Right ventricle myocardium inferior (tissue), 1 donor: ENCODE measurements at regions not wholly inside any gene's neighbourhood (a gene's known extent, or its start where the extent isn't known, plus 50 kb on each side); places are given as distances from the start of the nearest gene placed in this dataset.
"Not testable (repeated sequence)": the region's sequence is repeated elsewhere in the genome, so short reads cannot be mapped to it uniquely, and the experiment has no call there.

Experiments used
- ATAC-seq: fragments of 200-7000 bp; cut with Tn5 transposase; one replicate; pipeline ENCODE4 v1.9.1; 2020; ENCODE audit warnings: mild to moderate bottlenecking, moderate library complexity
- DNase-seq: peaks from one replicate; pipeline ENCODE4 v3.0.0; 2021; ENCODE audit errors: missing footprints
- intact Hi-C: fragments of 100-400 bp; cut with DNase I; formaldehyde crosslinking; loops from one replicate; pipeline ENCODE4 v1.11.0; 2022
- donor health status: DM: no; HTN: yes; CAD: no; lungs with severe emphysema.

DNA sequence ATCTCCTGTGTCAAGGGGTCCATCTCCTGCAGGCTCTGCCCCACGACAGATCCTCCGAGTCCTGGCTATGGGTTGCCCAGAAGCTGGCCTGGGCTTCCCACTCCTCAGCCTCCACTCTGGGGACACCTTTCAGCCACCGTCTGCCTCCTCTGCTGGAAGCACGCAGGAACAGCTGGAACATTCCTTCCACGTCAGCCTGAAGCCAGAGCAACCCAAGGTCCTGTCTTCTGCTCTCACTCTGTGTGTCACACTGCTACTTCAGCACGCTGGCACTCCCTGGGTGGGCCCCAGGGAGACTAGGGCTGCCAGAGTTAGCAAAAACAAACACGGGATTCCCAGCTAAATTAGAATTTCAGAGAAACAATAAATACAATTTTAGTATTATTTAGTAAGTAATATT, 148.8 kb downstream of the HRH4 start:
- DNase-seq (no peak), ATAC-seq (no peak)
- intact Hi-C loops, result no loop called here

DNA sequence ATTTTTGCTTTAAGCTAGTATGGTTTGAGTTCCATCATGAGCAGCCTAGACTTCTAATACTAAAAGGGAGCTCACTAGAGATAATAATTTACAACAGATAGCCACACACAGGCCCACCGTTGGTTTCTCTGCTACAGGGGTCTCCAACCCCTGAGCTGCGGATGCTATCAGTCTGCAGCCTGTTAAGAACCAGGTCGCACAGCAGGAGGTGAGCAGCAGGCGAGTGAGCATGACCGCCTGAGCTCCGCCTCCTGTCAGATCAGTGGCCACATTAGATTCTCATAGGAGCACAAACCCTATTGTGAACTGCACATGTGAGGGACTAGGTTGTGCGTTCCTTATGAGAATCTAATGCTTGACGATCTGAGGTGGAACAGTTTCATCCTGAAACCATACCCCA, 150.6 kb downstream of the HRH4 start:
- DNase-seq (no peak), ATAC-seq (no peak)
- intact Hi-C loops, result no loop called here

- no peak for DNase-seq
- intact Hi-C loops, result no loop called here
- ATAC-seq, result no peak
These were observed 153.6 kb downstream of the HRH4 start for GRCh38 chr18:24613896-24614640.

GRCh38 chr18:24616653-24617052, 156.2 kb downstream of the HRH4 start:
- ATAC-seq (no peak), DNase-seq (no peak)
- intact Hi-C loops, result no loop called here

- DNase-seq, intact Hi-C loops, ATAC-seq: not testable (repeated sequence)
These were observed 164.0 kb downstream of the HRH4 start for GRCh38 chr18:24624421-24624820.

DNA sequence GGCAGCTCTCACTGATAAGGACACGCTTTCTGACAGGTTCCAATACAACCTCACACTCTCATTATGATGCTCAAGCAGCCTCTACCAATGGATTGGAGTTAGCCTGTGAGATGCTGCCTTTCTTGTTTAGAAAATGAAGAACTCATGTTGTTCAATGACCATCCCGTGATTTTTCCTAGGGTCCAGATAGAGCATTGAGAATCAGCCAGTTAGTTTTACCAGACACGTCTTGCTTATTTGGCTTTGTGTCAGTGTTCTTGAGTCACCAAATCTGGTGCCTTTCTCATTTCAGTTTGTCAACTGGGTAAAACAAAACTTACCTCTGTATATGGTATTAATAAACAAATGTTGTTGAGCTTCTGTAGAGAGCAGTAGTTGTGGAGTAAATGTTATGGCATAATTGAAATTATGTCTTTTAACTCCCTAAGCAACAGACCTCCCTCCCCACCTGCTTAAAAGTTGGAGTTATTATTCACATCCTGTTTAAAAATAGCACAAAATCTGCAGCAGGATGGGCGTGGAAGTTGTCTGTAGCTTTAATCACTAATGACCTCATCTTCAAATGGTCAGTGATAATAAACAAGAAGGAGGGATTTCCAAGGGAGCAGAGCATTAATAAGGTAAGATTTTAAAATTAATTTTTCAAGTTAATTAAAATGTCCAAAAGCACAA, 167.3 kb downstream of the HRH4 start:
- ATAC-seq (peak; percentile 24), DNase-seq (no peak)

DNA sequence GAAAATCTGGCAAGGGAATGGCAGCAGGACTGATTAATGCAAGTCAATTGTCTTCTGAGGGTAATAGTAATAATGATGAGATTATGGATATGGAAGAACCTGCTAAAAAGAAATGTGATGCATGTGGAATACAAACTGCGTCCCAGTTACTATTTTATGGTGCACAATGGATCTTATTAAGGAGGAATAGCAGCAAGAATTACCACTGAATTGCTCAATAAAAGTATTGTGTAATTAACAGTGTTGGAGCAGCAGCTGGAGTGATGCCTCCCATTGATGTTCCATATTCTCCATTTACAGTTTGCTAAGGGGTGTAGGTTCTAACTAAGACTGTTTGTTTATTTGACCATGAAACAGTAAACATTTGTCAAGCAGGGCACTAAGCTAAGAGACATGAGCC, 167.9 kb downstream of the HRH4 start:
- ATAC-seq, result no peak

More for the DNA sequence above, 167.3 kb downstream of the HRH4 start:
- intact Hi-C loops, result no loop called here

GRCh38 chr18:24629921-24630320, 169.5 kb downstream of the HRH4 start:
- no peak for ATAC-seq
- intact Hi-C loops, result no loop called here

More for the DNA sequence above, 167.9 kb downstream of the HRH4 start:
- intact Hi-C loops, result no loop called here
- DNase-seq, result no peak

GRCh38 chr18:24630346-24630880, 170.0 kb downstream of the HRH4 start:
- DNase-seq (no peak), ATAC-seq (no peak)
- intact Hi-C loops, result no loop called here

More at GRCh38 chr18:24629921-24630320, 169.5 kb downstream of the HRH4 start:
- no peak for DNase-seq

DNA sequence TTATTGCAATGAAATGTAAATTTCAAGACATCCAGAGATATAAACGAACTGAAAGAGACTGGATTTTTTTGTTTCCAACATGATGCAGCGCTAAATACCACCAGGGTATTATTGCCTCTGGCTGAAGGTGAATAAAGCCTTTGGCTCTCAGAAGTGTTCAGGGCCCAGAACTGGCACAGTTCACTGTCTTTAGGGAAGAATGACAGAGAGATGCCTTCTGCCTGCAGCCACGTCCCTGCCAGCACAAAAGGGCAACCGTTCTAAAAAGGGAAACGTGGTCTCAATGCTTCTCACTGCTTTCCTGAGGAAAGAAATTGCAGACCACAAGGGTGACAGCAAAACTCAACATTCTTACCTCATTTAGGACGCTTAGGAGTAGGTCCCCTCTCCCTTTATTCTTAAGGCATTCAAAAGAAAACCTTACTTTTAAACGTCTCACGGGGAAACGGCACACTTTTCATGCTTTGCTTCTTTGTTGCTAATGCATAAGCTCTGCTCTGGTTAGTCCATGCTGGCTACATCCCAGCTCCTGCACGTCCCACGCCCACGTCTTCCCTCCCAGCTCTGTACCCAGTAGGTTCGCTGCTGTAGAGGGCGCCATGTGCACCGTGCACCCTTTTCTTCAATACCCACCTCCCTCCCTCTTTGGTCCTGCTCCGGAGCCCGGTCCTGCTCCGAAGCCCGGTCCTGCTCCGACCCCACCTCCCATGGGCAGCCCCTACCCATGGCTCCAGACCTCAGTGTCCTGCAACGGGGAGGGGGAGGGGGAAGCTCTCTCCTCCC, 171.0 kb downstream of the HRH4 start:
- DNase-seq (no peak), ATAC-seq (peak; percentile 53)
- intact Hi-C loops, result no loop called here

- intact Hi-C loops, result no loop called here
- ATAC-seq (no peak), DNase-seq (no peak)
These were observed 171.9 kb downstream of the HRH4 start for GRCh38 chr18:24632158-24632988.

DNA sequence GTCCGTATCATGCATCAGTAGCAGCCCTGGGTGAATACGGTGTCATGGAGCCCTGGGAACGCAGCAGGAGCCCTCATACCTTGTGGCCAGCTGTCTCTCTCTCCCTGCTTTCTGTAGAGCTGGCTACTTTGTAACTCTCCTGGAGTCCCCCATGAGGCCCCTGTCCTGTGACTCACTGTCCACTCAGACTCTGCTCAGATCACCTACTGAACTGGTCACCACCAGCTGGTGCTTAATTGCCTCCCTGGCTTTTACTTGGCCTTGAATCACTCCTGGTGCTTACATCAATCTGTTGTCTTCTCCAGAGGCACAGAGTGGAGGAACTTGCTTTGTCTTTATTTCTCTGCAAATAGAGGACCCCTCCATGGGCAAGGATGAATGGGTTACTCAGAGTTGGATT, 172.7 kb downstream of the HRH4 start:
- intact Hi-C loops, result no loop called here
- ATAC-seq (no peak), DNase-seq (no peak)

DNA sequence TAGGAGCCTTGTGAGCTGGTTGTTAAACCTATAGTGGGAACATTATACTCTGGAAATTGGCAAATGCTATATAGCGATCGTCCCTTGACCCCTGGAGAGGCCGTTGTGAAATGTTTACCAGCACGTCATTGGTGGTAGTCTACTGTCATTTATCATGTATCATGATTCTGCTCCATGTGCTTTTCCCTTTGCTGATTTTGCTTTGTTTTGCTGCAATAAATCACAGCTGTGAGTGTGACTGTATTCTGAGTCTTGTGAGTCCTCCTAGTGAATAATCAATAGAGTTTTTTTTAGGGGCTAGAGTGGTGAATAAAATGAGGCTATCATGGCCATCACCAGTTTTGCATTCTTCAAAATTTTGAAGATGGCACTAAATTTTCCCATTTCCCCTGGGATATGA, 189.1 kb downstream of the HRH4 start:
- intact Hi-C loops, result no loop called here
- ATAC-seq (no peak), DNase-seq (no peak)

- intact Hi-C loops, result no loop called here
- no peak for DNase-seq
- no peak for ATAC-seq
These were observed 191.0 kb downstream of the HRH4 start for GRCh38 chr18:24651434-24651833.

GRCh38 chr18:24656050-24656449, 195.6 kb downstream of the HRH4 start:
- ATAC-seq (no peak), DNase-seq (no peak)
- intact Hi-C loops, result no loop called here

- ATAC-seq, result no peak
- intact Hi-C loops, result no loop called here
- DNase-seq, result no peak
These were observed 196.4 kb downstream of the HRH4 start for GRCh38 chr18:24656551-24657443.

GRCh38 chr18:24657444-24657842, 197.0 kb downstream of the HRH4 start:
- intact Hi-C loops, result no loop called here
- ATAC-seq (no peak), DNase-seq (no peak)

DNA sequence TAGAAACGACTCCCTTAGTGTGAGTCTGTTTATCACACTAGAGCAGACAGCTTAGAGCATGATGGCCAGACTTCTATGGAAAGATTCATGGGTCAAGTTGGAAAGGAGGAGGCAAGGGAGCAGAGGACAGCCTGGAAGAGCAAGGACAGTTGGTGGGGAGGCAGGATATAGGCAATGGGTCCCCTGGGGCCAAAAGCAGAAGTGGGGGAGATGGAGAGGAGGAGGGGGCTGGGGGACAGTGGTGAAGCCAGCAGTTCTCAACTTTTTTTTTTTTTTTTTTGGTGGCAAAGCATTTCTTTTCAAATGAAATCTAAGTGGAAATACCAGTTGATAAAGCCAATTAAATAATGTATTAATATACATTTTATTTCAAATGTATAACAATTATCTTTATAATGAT, 197.9 kb downstream of the HRH4 start:
- ATAC-seq, result no peak
- intact Hi-C loops, result no loop called here
- no peak for DNase-seq
